Trophoblast cell (in vitro differentiated cells and primary cell): ENCODE measurements at regions not wholly inside any gene's neighbourhood (a gene's known extent, or its start where the extent isn't known, plus 50 kb on each side); places are given as distances from the start of the nearest gene placed in this dataset.
"Not testable (repeated sequence)": the region's sequence is repeated elsewhere in the genome, so short reads cannot be mapped to it uniquely, and the experiment has no call there.

Experiments used
- DNase-seq, 2 donors: peaks; one replicate each; pipeline ENCODE4 v3.0.0-alpha.2; 2016
- H2AFZ ChIP-seq: 2 replicates; pipeline ENCODE4 v1.6.1; 2013; ENCODE audit warnings: low read length, moderate library complexity, mild to moderate bottlenecking; ENCODE audit not compliant: insufficient read depth, poor library complexity
- H2AK5ac ChIP-seq: 2 replicates; pipeline ENCODE4 v1.6.1; 2013; ENCODE audit warnings: mild to moderate bottlenecking, low read length
- H2BK120ac ChIP-seq: 2 replicates; pipeline ENCODE4 v1.6.1; 2013; ENCODE audit warnings: low read length, mild to moderate bottlenecking, moderate library complexity; ENCODE audit not compliant: insufficient read depth, poor library complexity
- H2BK12ac ChIP-seq: 2 replicates; pipeline ENCODE4 v1.6.1; 2013; ENCODE audit warnings: mild to moderate bottlenecking, low read length, moderate library complexity
- H2BK5ac ChIP-seq: 2 replicates; pipeline ENCODE4 v1.6.1; 2013; ENCODE audit warnings: low read length, low read depth, moderate library complexity, mild to moderate bottlenecking; ENCODE audit not compliant: poor library complexity
- H3K14ac ChIP-seq: 2 replicates; pipeline ENCODE4 v1.6.1; 2013; ENCODE audit warnings: mild to moderate bottlenecking, low read length
- H3K18ac ChIP-seq: 2 replicates; pipeline ENCODE4 v1.6.1; 2013; ENCODE audit warnings: mild to moderate bottlenecking, low read length
- H3K23ac ChIP-seq: 2 replicates; pipeline ENCODE4 v1.6.1; 2013; ENCODE audit warnings: low read length
- H3K27ac ChIP-seq: 2 replicates; pipeline ENCODE4 v1.5.1; 2013; ENCODE audit warnings: low read depth, mild to moderate bottlenecking, inconsistent platforms, low read length, moderate library complexity
- H3K27me3 ChIP-seq: 2 replicates; pipeline ENCODE4 v1.6.1; 2013; ENCODE audit warnings: inconsistent platforms, mild to moderate bottlenecking, low read length, moderate library complexity; ENCODE audit not compliant: insufficient read depth
- H3K36me3 ChIP-seq, 2 experiments: 1 replicate in 1 of 2; 2 replicates in 1 of 2; pipeline ENCODE4 v1.6.1; 2013; ENCODE audit warnings: low read length in 2 of 2, mild to moderate bottlenecking in 2 of 2, moderate library complexity in 1 of 2; ENCODE audit not compliant: insufficient read depth in 2 of 2, control insufficient read depth in 1 of 2
- H3K4ac ChIP-seq: 2 replicates; pipeline ENCODE4 v1.6.1; 2013; ENCODE audit warnings: low read depth, mild to moderate bottlenecking, low read length, moderate library complexity
- H3K4me1 ChIP-seq, 2 experiments: 1 replicate in 1 of 2; 2 replicates in 1 of 2; pipeline ENCODE4 v1.6.1; 2013; ENCODE audit warnings: low read length in 2 of 2, mild to moderate bottlenecking in 2 of 2, moderate library complexity in 1 of 2; ENCODE audit not compliant: insufficient read depth in 2 of 2, control insufficient read depth in 1 of 2
- H3K4me2 ChIP-seq: 2 replicates; pipeline ENCODE4 v1.6.1; 2013; ENCODE audit warnings: inconsistent platforms, mild to moderate bottlenecking, low read length, moderate library complexity
- H3K4me3 ChIP-seq: 2 replicates; pipeline ENCODE4 v1.5.1; 2013; ENCODE audit warnings: mild to moderate bottlenecking, low read depth, low read length, inconsistent platforms
- H3K79me1 ChIP-seq: one replicate; pipeline ENCODE4 v1.6.1; 2013; ENCODE audit warnings: low read length
- H3K79me2 ChIP-seq: 2 replicates; pipeline ENCODE4 v1.6.1; 2013; ENCODE audit warnings: low read length, mild to moderate bottlenecking; ENCODE audit not compliant: control insufficient read depth, insufficient read depth, poor library complexity
- H3K9ac ChIP-seq: 2 replicates; pipeline ENCODE4 v1.6.1; 2013; ENCODE audit warnings: mild to moderate bottlenecking, low read length
- H3K9me3 ChIP-seq: 2 replicates; pipeline ENCODE4 v1.6.1; 2013; ENCODE audit warnings: low read depth, mild to moderate bottlenecking, control low read depth, inconsistent platforms, low read length; ENCODE audit not compliant: insufficient read depth
- H4K12ac ChIP-seq: 2 replicates; pipeline ENCODE4 v1.6.1; 2013; ENCODE audit warnings: low read depth, mild to moderate bottlenecking, low read length, moderate library complexity
- H4K8ac ChIP-seq: 2 replicates; pipeline ENCODE4 v1.6.1; 2013; ENCODE audit warnings: low read depth, mild to moderate bottlenecking, low read length, moderate library complexity
- H4K91ac ChIP-seq: one replicate; pipeline ENCODE4 v1.6.1; 2013; ENCODE audit warnings: low read depth, mild to moderate bottlenecking, low read length, moderate library complexity
- WGBS: extraction: QIAGEN DNeasy Blood & Tissue Kit; methylation state at CpG from one replicate; pipeline ENCODE4 v1.1.7; 2013; ENCODE audit warnings: missing lambda C conversion rate; ENCODE audit not compliant: insufficient read length, insufficient coverage; ENCODE audit errors: extremely low coverage; 5-methylcytosine and 5-hydroxymethylcytosine counted together

- H2BK12ac ChIP-seq = no peak overlapping the region
- H4K12ac ChIP-seq = no peak overlapping the region
- no peak overlapping the region for H3K4me3 ChIP-seq
- WGBS = no CpG with 5 or more reads among the region's 4 CpGs
- no peaks in the 10 kb centered on the region for H3K79me1 ChIP-seq
- H3K36me3 ChIP-seq = no peaks in the 10 kb centered on the region
- H3K18ac ChIP-seq = no peak overlapping the region
- no peak overlapping the region for H3K23ac ChIP-seq
- H3K4ac ChIP-seq = no peak overlapping the region
- no peak overlapping the region for H4K91ac ChIP-seq
- H3K27ac ChIP-seq = no peak overlapping the region
- no peaks in the 10 kb centered on the region for H3K79me2 ChIP-seq
- no peak overlapping the region for H2AFZ ChIP-seq
- no peak overlapping the region for H3K14ac ChIP-seq
- no peak overlapping the region for H3K9ac ChIP-seq
- no peak overlapping the region for H4K8ac ChIP-seq
- no peaks in the 10 kb centered on the region for H3K9me3 ChIP-seq
- no peak overlapping the region for H2AK5ac ChIP-seq
- no peak for DNase-seq
- no peaks in the 10 kb centered on the region for H3K27me3 ChIP-seq
- H3K4me2 ChIP-seq = no peak overlapping the region
- no peaks in the 10 kb centered on the region for H3K4me1 ChIP-seq
- no peak overlapping the region for H2BK120ac ChIP-seq
- no peak overlapping the region for H2BK5ac ChIP-seq
Measured at GRCh38 chr4:29085748-29086147, 1634.4 kb upstream of the PCDH7 start.

- no peak overlapping the region for H3K4ac ChIP-seq
Measured at GRCh38 chr4:29104694-29105093, 1615.5 kb upstream of the PCDH7 start.

GRCh38 chr4:29113960-29114359 lies 1606.2 kb upstream of the PCDH7 start:
- Histone ChIP-seq H3K23ac (no peak overlapping the region), H4K12ac (no peak overlapping the region), H3K18ac (no peak overlapping the region), H3K79me2 (no peaks in the 10 kb centered on the region), H3K9me3 (no peaks in the 10 kb centered on the region), H3K9ac (no peak overlapping the region), H3K4me2 (no peak overlapping the region), H3K14ac (no peak overlapping the region), H2BK12ac (no peak overlapping the region), H3K4ac (no peak overlapping the region), H3K27me3 (no peaks in the 10 kb centered on the region), H2BK120ac (no peak overlapping the region), H2AK5ac (no peak overlapping the region), H4K91ac (no peak overlapping the region), H2BK5ac (no peak overlapping the region), H3K36me3 (no peaks in the 10 kb centered on the region), H3K79me1 (no peaks in the 10 kb centered on the region), H3K27ac (no peak overlapping the region), H4K8ac (no peak overlapping the region), H3K4me1 (no peaks in the 10 kb centered on the region), H3K4me3 (no peak overlapping the region), H2AFZ (no peak overlapping the region)
- DNase-seq = no peak
- no CpG with 5 or more reads among the region's 3 CpGs for WGBS

More at GRCh38 chr4:29104694-29105093, 1615.5 kb upstream of the PCDH7 start:
- Histone ChIP-seq H3K14ac (no peak overlapping the region), H3K18ac (no peak overlapping the region), H3K36me3 (no peaks in the 10 kb centered on the region), H3K9ac (no peak overlapping the region), H3K79me1 (no peaks in the 10 kb centered on the region), H4K12ac (no peak overlapping the region), H3K9me3 (no peaks in the 10 kb centered on the region), H3K4me3 (no peak overlapping the region), H4K91ac (no peak overlapping the region), H2BK12ac (no peak overlapping the region), H3K4me2 (no peak overlapping the region), H3K27me3 (no peaks in the 10 kb centered on the region), H3K79me2 (no peaks in the 10 kb centered on the region), H2AFZ (no peak overlapping the region), H2AK5ac (no peak overlapping the region), H3K27ac (no peak overlapping the region), H2BK120ac (no peak overlapping the region), H3K4me1 (no peaks in the 10 kb centered on the region), H3K23ac (no peak overlapping the region), H4K8ac (no peak overlapping the region), H2BK5ac (no peak overlapping the region)
- WGBS = no CpG with 5 or more reads among the region's 3 CpGs
- DNase-seq = no peak

GRCh38 chr4:29117231-29117722 lies 1602.9 kb upstream of the PCDH7 start:
- not testable (repeated sequence) for H3K79me1 ChIP-seq, H3K23ac ChIP-seq, H4K8ac ChIP-seq, H2BK120ac ChIP-seq, H3K36me3 ChIP-seq, H4K12ac ChIP-seq, H3K4ac ChIP-seq, H2BK5ac ChIP-seq, H2AK5ac ChIP-seq, H2AFZ ChIP-seq, H3K27ac ChIP-seq, DNase-seq, H3K9ac ChIP-seq, H3K14ac ChIP-seq, H3K9me3 ChIP-seq, H3K4me3 ChIP-seq, H3K18ac ChIP-seq, H3K27me3 ChIP-seq, H3K4me2 ChIP-seq, H2BK12ac ChIP-seq, H4K91ac ChIP-seq, H3K79me2 ChIP-seq, H3K4me1 ChIP-seq
- WGBS = no CpG with 5 or more reads among the region's 38 CpGs
